Ascending aorta (tissue), 2 donors: ENCODE measurements at regions not wholly inside any gene's neighbourhood (a gene's known extent, or its start where the extent isn't known, plus 50 kb on each side); places are given as distances from the start of the nearest gene placed in this dataset.

ENCODE experiments used
- DNase-seq, 2 donors: peaks; one replicate each; pipeline ENCODE4 v3.0.0-alpha.2; 2019; ENCODE audit warnings: low spot score in 2 of 2
- H3K27ac ChIP-seq, 2 donors: fragments of 200-600 bp; sonication (generic); one replicate each; pipeline ENCODE4 v1.5.1; 2016 to 2017; ENCODE audit warnings: mild to moderate bottlenecking in 1 of 2
- H3K27me3 ChIP-seq: fragments of 200-600 bp; sonication (generic); one replicate; pipeline ENCODE4 v1.5.1; 2017
- H3K36me3 ChIP-seq, 2 donors: fragments of 200-600 bp; sonication (generic); one replicate each; pipeline ENCODE4 v1.5.1; 2016
- H3K4me1 ChIP-seq, 2 donors: fragments of 200-600 bp; sonication (generic); one replicate each; pipeline ENCODE4 v1.5.1; 2016 to 2017; ENCODE audit warnings: mild to moderate bottlenecking in 1 of 2
- H3K4me3 ChIP-seq, 2 donors: fragments of 200-600 bp; sonication (generic); one replicate each; pipeline ENCODE4 v1.5.1; 2016 to 2017; ENCODE audit warnings: mild to moderate bottlenecking in 1 of 2
- H3K9me3 ChIP-seq, 2 donors: fragments of 200-600 bp; sonication (generic); one replicate each; pipeline ENCODE4 v1.5.1; 2016
- CTCF ChIP-seq, 3 experiments: fragments of 200-600 bp in 2 of 3; fragments of 450-650 bp in 1 of 3; sonication (generic) in 2 of 3; IDR thresholded peaks; one replicate each; pipeline ENCODE4 v1.5.1; 2016 to 2019; ENCODE audit warnings: antibody characterized with exemption in 3 of 3, mild to moderate bottlenecking in 1 of 3, moderate library complexity in 1 of 3
- intact Hi-C: fragments of 100-400 bp; cut with DNase I; formaldehyde crosslinking; loops from one replicate; pipeline ENCODE4 v1.15.1; 2023

- no peak overlapping the region for H3K27ac ChIP-seq
- no peak for TF ChIP-seq CTCF (IDR thresholded peaks at IDR 0.05)
- H3K4me3 ChIP-seq: no peak overlapping the region
- no peaks in the 10 kb centered on the region for H3K27me3 ChIP-seq
- no peaks in the 10 kb centered on the region for H3K4me1 ChIP-seq
- H3K9me3 ChIP-seq: no peaks in the 10 kb centered on the region
- DNase-seq: no peak
- no peaks in the 10 kb centered on the region for H3K36me3 ChIP-seq
- intact Hi-C loops: loop anchor here (10.0 kb wide), 2 partner anchors 365 to 505 kb away; no protein-coding TSS in a partner anchor
These were observed 153.1 kb upstream of the RPS6KA2 start for GRCh38 chr6:166779963-166780683.

GRCh38 chr6:166779381-166779780 lies 152.3 kb upstream of the RPS6KA2 start:
- H3K4me1 ChIP-seq: no peaks in the 10 kb centered on the region
- DNase-seq: no peak
- H3K9me3 ChIP-seq: no peaks in the 10 kb centered on the region
- no peak for TF ChIP-seq CTCF (IDR thresholded peaks at IDR 0.05)
- no peak overlapping the region for H3K27ac ChIP-seq
- H3K27me3 ChIP-seq: no peaks in the 10 kb centered on the region
- intact Hi-C loops: loop anchor here (10.0 kb wide), 2 partner anchors 365 to 505 kb away; no protein-coding TSS in a partner anchor
- no peaks in the 10 kb centered on the region for H3K36me3 ChIP-seq
- no peak overlapping the region for H3K4me3 ChIP-seq

- Histone ChIP-seq H3K27ac (no peak overlapping the region), H3K4me3 (no peak overlapping the region), H3K9me3 (no peaks in the 10 kb centered on the region), H3K27me3 (no peaks in the 10 kb centered on the region), H3K36me3 (no peaks in the 10 kb centered on the region), H3K4me1 (no peaks in the 10 kb centered on the region)
- TF ChIP-seq CTCF (IDR thresholded peaks at IDR 0.05): no peak
- DNase-seq: no peak
- intact Hi-C loops: loop anchor here (10.0 kb wide), 2 partner anchors 366 to 506 kb away; no protein-coding TSS in a partner anchor
These were observed 151.7 kb upstream of the RPS6KA2 start for GRCh38 chr6:166778776-166779175.

- no peak for DNase-seq
- no peak for TF ChIP-seq CTCF (IDR thresholded peaks at IDR 0.05)
- intact Hi-C loops: loop anchor here (10.0 kb wide), 2 partner anchors 367 to 507 kb away; no protein-coding TSS in a partner anchor
- no peaks in the 10 kb centered on the region for H3K9me3 ChIP-seq
- no peak overlapping the region for H3K27ac ChIP-seq
- H3K36me3 ChIP-seq: no peaks in the 10 kb centered on the region
- H3K27me3 ChIP-seq: no peaks in the 10 kb centered on the region
- H3K4me3 ChIP-seq: no peak overlapping the region
- no peaks in the 10 kb centered on the region for H3K4me1 ChIP-seq
These were observed 151.0 kb upstream of the RPS6KA2 start for GRCh38 chr6:166778046-166778445.

GRCh38 chr6:166777096-166777630 lies 150.1 kb upstream of the RPS6KA2 start:
- Histone ChIP-seq H3K4me1 (no peaks in the 10 kb centered on the region), H3K27ac (no peak overlapping the region), H3K4me3 (no peak overlapping the region), H3K9me3 (no peaks in the 10 kb centered on the region), H3K36me3 (no peaks in the 10 kb centered on the region), H3K27me3 (no peaks in the 10 kb centered on the region)
- no peak for TF ChIP-seq CTCF (IDR thresholded peaks at IDR 0.05)
- intact Hi-C loops: loop anchor here (10.0 kb wide), 2 partner anchors 368 to 508 kb away; no protein-coding TSS in a partner anchor
- no peak for DNase-seq
